ENCODE measurements at regions not wholly inside any gene's neighbourhood (a gene's known extent, or its start where the extent isn't known, plus 50 kb on each side); places are given as distances from the start of the nearest gene placed in this dataset.

DNA sequence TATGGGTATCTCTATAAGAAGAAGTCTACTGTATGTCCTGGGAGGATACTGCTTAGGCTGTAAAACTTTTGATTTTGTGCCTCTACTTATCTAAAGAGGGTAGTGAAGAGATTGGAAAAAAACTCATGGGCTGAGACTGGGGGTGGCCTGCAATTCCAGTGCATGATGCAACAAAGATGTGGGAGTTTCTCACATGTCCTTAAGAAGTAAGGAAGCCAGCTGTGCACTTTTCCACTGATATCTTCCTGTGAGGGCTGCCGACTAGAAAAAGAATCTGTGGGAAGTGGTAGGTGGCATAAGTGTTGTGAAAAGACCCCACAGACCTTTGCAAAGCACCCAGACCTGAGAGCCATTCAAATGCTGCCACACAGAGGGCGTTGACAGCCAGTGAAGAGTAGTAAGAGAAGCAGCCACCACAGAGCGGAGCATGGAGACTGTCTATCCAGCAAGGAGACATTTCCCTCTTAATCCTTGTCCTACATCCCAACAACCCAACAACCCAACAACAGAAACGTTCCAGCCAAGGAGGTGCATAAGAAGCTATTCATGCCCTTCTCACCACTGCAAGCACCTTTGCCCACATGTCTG is 65.1 kb downstream of the PFDN4 start:
- TF ChIP-seq, protein P1, sequence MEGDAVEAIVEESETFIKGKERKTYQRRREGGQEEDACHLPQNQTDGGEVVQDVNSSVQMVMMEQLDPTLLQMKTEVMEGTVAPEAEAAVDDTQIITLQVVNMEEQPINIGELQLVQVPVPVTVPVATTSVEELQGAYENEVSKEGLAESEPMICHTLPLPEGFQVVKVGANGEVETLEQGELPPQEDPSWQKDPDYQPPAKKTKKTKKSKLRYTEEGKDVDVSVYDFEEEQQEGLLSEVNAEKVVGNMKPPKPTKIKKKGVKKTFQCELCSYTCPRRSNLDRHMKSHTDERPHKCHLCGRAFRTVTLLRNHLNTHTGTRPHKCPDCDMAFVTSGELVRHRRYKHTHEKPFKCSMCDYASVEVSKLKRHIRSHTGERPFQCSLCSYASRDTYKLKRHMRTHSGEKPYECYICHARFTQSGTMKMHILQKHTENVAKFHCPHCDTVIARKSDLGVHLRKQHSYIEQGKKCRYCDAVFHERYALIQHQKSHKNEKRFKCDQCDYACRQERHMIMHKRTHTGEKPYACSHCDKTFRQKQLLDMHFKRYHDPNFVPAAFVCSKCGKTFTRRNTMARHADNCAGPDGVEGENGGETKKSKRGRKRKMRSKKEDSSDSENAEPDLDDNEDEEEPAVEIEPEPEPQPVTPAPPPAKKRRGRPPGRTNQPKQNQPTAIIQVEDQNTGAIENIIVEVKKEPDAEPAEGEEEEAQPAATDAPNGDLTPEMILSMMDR (IDR thresholded peaks at IDR 0.05), result no peak
- H3K27ac Mint-ChIP-seq (ENCODE audit: unreplicated experiment), result no peak overlapping the region
- no peak overlapping the region for H3K4me3 Mint-ChIP-seq (ENCODE audit: unreplicated experiment)
- DNase-seq (ENCODE audit: low spot score), result no peak
- no peaks in the 10 kb centered on the region for H3K9me3 Mint-ChIP-seq (ENCODE audit: low read depth)
- H3K27me3 Mint-ChIP-seq (ENCODE audit: low read depth), result peaks cover 1% of the 10 kb centered on the region
- peaks cover 2% of the 10 kb centered on the region for H3K4me1 Mint-ChIP-seq (ENCODE audit: low read depth)
- H3K36me3 Mint-ChIP-seq (ENCODE audit: low read depth), result no peaks in the 10 kb centered on the region

DNA sequence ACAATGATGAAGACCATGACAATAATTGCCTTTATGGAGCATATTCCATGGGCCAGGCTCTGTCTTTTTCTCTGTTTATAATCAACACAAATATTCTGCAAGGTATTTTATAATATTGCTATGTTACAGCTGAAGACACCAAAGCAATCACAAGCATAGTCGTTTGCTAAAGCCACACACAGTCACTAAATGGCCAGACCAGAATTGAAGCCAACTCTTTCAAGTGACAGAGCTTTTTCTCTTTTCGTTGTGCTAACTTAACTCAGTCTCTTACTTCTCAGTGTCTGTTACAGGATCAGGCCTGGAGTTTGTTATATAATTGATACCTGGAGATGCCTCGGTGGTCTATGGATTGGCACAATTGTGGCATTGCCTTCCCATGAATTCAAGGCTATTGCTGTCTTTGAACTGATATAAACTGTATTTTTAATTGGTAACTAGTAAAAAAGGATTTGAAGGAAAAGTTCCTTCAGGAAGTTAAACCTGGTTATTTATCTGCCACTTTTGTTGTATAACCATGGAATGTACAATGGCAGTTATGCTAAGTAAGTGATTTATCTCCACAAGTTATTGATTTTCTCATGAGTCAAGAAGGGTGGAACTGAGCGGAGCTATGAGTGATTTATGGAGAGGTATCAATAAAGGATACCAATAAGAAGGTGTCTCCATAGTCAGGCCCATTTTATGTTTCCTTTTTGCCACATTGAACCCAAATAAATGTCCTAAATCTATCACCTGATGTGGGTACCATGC is 67.6 kb downstream of the PFDN4 start:
- peaks cover 1% of the 10 kb centered on the region for H3K27me3 Mint-ChIP-seq (ENCODE audit: low read depth)
- DNase-seq (ENCODE audit: low spot score), result no peak
- TF ChIP-seq, protein P1 (IDR thresholded peaks at IDR 0.05), result no peak
- H3K4me1 Mint-ChIP-seq (ENCODE audit: low read depth), result no peaks in the 10 kb centered on the region
- H3K27ac Mint-ChIP-seq (ENCODE audit: unreplicated experiment), result no peak overlapping the region
- H3K36me3 Mint-ChIP-seq (ENCODE audit: low read depth), result no peaks in the 10 kb centered on the region
- H3K9me3 Mint-ChIP-seq (ENCODE audit: low read depth), result no peaks in the 10 kb centered on the region
- H3K4me3 Mint-ChIP-seq (ENCODE audit: unreplicated experiment), result no peak overlapping the region

DNA sequence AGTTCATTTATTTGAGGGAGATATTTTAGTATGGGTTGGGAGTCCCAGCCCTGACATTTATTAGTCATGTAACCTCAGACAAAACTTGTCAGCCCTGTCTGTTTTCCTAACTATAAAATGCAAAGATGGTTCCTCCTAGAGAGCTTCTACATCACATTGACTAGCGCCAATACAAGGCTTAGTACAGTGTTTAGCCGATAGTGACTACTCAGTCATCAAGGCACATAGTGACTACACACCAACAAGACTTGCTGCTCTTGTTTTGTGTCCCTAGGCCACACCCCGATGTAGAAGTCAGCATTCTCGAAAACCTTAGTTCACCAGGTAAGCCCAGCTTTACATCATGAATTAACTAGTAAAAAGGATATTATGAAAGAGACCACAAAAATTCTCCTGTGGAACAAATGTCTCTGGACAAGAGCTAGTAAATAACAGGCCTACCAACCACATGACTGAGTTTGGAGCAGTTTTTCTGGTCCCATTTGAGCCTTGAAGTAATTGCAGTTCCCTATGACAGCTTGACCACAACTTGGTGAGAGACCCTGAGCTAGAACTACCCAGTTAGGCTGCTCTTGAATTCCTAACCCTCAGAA is 68.8 kb downstream of the PFDN4 start:
- no peak overlapping the region for H3K27ac Mint-ChIP-seq (ENCODE audit: unreplicated experiment)
- H3K9me3 Mint-ChIP-seq (ENCODE audit: low read depth), result no peaks in the 10 kb centered on the region
- DNase-seq (ENCODE audit: low spot score), result no peak

DNA sequence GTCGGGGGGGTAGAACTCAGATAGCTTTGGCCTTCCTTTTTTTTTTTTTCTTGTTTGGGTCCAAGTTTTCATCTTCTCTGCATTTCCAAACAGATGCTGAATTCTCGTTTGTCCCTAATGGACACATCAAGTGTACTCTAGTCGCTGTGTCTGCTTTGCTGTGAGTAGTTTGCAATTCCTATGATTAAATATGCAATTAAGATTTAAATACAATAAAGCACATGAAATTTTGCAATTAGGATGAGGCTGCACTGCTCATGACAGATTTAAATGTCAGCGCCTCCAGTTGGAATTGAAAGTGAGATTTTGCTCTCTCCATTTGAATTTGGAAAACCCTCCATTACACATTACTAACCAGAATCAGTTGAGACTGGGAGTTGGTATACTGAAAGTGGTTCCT is 70.4 kb downstream of the PFDN4 start:
- no peak overlapping the region for H3K27ac Mint-ChIP-seq (ENCODE audit: unreplicated experiment)
- DNase-seq (ENCODE audit: low spot score), result no peak
- no peaks in the 10 kb centered on the region for H3K27me3 Mint-ChIP-seq (ENCODE audit: low read depth)
- no peak overlapping the region for H3K4me3 Mint-ChIP-seq (ENCODE audit: unreplicated experiment)
- TF ChIP-seq, protein P1 (IDR thresholded peaks at IDR 0.05), result no peak
- H3K9me3 Mint-ChIP-seq (ENCODE audit: low read depth), result no peaks in the 10 kb centered on the region
- no peaks in the 10 kb centered on the region for H3K36me3 Mint-ChIP-seq (ENCODE audit: low read depth)
- H3K4me1 Mint-ChIP-seq (ENCODE audit: low read depth), result no peaks in the 10 kb centered on the region

More for the DNA sequence above, 68.8 kb downstream of the PFDN4 start:
- Mint-ChIP-seq H3K4me3 (ENCODE audit: unreplicated experiment) (no peak overlapping the region), H3K27me3 (ENCODE audit: low read depth) (peaks cover 1% of the 10 kb centered on the region), H3K36me3 (ENCODE audit: low read depth) (no peaks in the 10 kb centered on the region), H3K4me1 (ENCODE audit: low read depth) (no peaks in the 10 kb centered on the region)
- TF ChIP-seq, protein P1 (IDR thresholded peaks at IDR 0.05), result no peak

DNA sequence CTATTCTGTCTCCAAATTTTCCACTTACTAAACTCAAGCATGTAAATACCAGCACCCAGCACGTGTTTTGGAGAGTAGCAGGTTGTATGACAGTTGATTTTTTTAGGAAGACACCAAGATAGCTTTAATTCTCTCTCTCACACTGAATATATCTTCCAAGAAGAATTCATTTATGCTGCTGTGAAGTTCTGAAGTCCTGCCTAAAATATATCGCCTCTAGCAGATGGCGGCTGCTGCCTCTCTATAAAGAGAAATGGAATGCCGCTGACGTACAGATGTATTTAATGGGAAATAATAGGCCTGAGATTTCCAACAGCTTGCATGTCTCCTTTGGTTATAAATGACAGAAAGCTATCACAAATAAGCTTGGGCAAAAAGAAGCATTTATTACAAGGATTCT is 74.7 kb downstream of the PFDN4 start:
- Mint-ChIP-seq H3K4me1 (ENCODE audit: low read depth) (no peaks in the 10 kb centered on the region), H3K27me3 (ENCODE audit: low read depth) (peaks cover 4% of the 10 kb centered on the region), H3K4me3 (ENCODE audit: unreplicated experiment) (no peak overlapping the region), H3K9me3 (ENCODE audit: low read depth) (peaks cover 4% of the 10 kb centered on the region), H3K27ac (ENCODE audit: unreplicated experiment) (no peak overlapping the region), H3K36me3 (ENCODE audit: low read depth) (no peaks in the 10 kb centered on the region)
- TF ChIP-seq, protein P1 (IDR thresholded peaks at IDR 0.05), result no peak
- DNase-seq (ENCODE audit: low spot score), result no peak
